GM06990 (cell line): ENCODE measurements at regions not wholly inside any gene's neighbourhood (a gene's known extent, or its start where the extent isn't known, plus 50 kb on each side); places are given as distances from the start of the nearest gene placed in this dataset.

Experiments used
- DNase-seq: peaks from one replicate; pipeline ENCODE4 v3.0.0-alpha.2; 2011; ENCODE audit not compliant: insufficient read length; ENCODE audit errors: extremely low read depth
- H3K27me3 ChIP-seq: replicated peaks from 2 replicates; pipeline ENCODE4 v1.6.0; 2011; ENCODE audit warnings: low read length; ENCODE audit not compliant: control insufficient read depth, insufficient read depth
- H3K36me3 ChIP-seq: 2 replicates; pipeline ENCODE4 v1.5.1; 2011; ENCODE audit warnings: low read length; ENCODE audit not compliant: control insufficient read depth, insufficient read depth
- H3K4me3 ChIP-seq: replicated peaks from 2 replicates; pipeline ENCODE4 v1.5.1; 2011; ENCODE audit warnings: low read depth, mild to moderate bottlenecking, control low read depth, low read length
- CTCF ChIP-seq: IDR thresholded peaks from 2 replicates; pipeline ENCODE4 v1.5.1; 2011; ENCODE audit warnings: low read length, control low read depth, mild to moderate bottlenecking, inconsistent platforms; ENCODE audit not compliant: insufficient read depth, poor library complexity, severe bottlenecking

- no peak for TF ChIP-seq CTCF
- no peaks in the 10 kb centered on the region for H3K36me3 ChIP-seq
- no peak for DNase-seq
- H3K27me3 ChIP-seq: no peaks in the 10 kb centered on the region; the same call in 1 of the 2 replicates
- no peak overlapping the region for H3K4me3 ChIP-seq
Observed at GRCh38 chr2:128807317-128807716, 488.6 kb upstream of the HS6ST1 start.

GRCh38 chr2:128808462-128809258 is 490.0 kb upstream of the HS6ST1 start:
- no peaks in the 10 kb centered on the region; the same call in 1 of the 2 replicates for H3K27me3 ChIP-seq
- no peaks in the 10 kb centered on the region for H3K36me3 ChIP-seq
- TF ChIP-seq CTCF: no peak
- no peak for DNase-seq
- H3K4me3 ChIP-seq: no peak overlapping the region

- Histone ChIP-seq H3K36me3 (no peaks in the 10 kb centered on the region), H3K4me3 (no peak overlapping the region), H3K27me3 (no peaks in the 10 kb centered on the region; the same call in 1 of the 2 replicates)
- TF ChIP-seq CTCF: no peak
- DNase-seq: no peak
Observed at GRCh38 chr2:128809259-128809636, 490.6 kb upstream of the HS6ST1 start.

GRCh38 chr2:128809880-128810279 is 491.2 kb upstream of the HS6ST1 start:
- no peak for TF ChIP-seq CTCF
- H3K36me3 ChIP-seq: no peaks in the 10 kb centered on the region
- H3K27me3 ChIP-seq: no peaks in the 10 kb centered on the region; the same call in 1 of the 2 replicates
- H3K4me3 ChIP-seq: no peak overlapping the region
- DNase-seq: no peak

GRCh38 chr2:128812183-128812940 is 493.7 kb upstream of the HS6ST1 start:
- TF ChIP-seq CTCF: no peak
- no peak for DNase-seq

More at GRCh38 chr2:128812183-128812940, 493.7 kb upstream of the HS6ST1 start:
- H3K36me3 ChIP-seq: no peaks in the 10 kb centered on the region
- H3K4me3 ChIP-seq: no peak overlapping the region
- H3K27me3 ChIP-seq: no peaks in the 10 kb centered on the region; the same call in 1 of the 2 replicates
